ENCODE measurements at regions not wholly inside any gene's neighbourhood (a gene's known extent, or its start where the extent isn't known, plus 50 kb on each side); places are given as distances from the start of the nearest gene placed in this dataset.

DNA sequence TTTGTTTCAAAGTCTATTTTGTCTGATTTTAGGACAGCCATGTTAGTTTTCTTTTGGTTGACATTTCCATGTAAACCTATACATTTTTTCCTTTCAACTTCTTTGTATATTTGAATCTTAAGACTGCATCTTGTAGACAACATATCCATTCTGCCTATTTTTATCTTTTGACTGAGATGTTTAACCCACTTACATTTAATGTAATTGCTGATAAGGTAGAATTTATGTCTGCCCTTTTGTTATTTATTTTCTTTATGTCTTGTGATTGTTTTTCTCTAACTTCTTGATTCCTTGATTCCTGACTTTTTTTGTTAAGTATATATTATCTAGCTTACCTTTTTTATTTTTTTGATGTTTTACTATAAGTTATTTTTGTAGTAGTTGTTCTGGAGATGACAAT lies 542.5 kb downstream of the SUCLG1 start:
- no peak for TF ChIP-seq RCOR1 (IDR thresholded peaks at IDR 0.05; ENCODE audit: low read depth, low read length)
- no peak for TF ChIP-seq PHF8 (IDR thresholded peaks at IDR 0.05; ENCODE audit: borderline replicate concordance, low read depth)
- TF ChIP-seq, protein P1, sequence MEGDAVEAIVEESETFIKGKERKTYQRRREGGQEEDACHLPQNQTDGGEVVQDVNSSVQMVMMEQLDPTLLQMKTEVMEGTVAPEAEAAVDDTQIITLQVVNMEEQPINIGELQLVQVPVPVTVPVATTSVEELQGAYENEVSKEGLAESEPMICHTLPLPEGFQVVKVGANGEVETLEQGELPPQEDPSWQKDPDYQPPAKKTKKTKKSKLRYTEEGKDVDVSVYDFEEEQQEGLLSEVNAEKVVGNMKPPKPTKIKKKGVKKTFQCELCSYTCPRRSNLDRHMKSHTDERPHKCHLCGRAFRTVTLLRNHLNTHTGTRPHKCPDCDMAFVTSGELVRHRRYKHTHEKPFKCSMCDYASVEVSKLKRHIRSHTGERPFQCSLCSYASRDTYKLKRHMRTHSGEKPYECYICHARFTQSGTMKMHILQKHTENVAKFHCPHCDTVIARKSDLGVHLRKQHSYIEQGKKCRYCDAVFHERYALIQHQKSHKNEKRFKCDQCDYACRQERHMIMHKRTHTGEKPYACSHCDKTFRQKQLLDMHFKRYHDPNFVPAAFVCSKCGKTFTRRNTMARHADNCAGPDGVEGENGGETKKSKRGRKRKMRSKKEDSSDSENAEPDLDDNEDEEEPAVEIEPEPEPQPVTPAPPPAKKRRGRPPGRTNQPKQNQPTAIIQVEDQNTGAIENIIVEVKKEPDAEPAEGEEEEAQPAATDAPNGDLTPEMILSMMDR (IDR thresholded peaks at IDR 0.05): no peak
- TF ChIP-seq POLR2A (IDR thresholded peaks at IDR 0.05; ENCODE audit: low read length): no peak
- TF ChIP-seq, protein P2, sequence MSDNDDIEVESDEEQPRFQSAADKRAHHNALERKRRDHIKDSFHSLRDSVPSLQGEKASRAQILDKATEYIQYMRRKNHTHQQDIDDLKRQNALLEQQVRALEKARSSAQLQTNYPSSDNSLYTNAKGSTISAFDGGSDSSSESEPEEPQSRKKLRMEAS (IDR thresholded peaks at IDR 0.05): no peak
- no peak for TF ChIP-seq SMC3 (IDR thresholded peaks at IDR 0.05)
- no peak for TF ChIP-seq USF2 (IDR thresholded peaks at IDR 0.05)
- no peak for TF ChIP-seq HMGXB4 (CRISPR knock-in tag; IDR thresholded peaks at IDR 0.05; ENCODE audit: borderline replicate concordance)
- no peak for TF ChIP-seq BHLHE40 (IDR thresholded peaks at IDR 0.05; ENCODE audit: low read depth, low read length)
- no peak for TF ChIP-seq FOSL2 (IDR thresholded peaks at IDR 0.05)
- TF ChIP-seq FOSL2 (CRISPR knock-in tag; IDR thresholded peaks at IDR 0.05): no peak
- TF ChIP-seq ELK1 (IDR thresholded peaks at IDR 0.05; ENCODE audit: low read depth, low read length): no peak
- TF ChIP-seq, protein P3, sequence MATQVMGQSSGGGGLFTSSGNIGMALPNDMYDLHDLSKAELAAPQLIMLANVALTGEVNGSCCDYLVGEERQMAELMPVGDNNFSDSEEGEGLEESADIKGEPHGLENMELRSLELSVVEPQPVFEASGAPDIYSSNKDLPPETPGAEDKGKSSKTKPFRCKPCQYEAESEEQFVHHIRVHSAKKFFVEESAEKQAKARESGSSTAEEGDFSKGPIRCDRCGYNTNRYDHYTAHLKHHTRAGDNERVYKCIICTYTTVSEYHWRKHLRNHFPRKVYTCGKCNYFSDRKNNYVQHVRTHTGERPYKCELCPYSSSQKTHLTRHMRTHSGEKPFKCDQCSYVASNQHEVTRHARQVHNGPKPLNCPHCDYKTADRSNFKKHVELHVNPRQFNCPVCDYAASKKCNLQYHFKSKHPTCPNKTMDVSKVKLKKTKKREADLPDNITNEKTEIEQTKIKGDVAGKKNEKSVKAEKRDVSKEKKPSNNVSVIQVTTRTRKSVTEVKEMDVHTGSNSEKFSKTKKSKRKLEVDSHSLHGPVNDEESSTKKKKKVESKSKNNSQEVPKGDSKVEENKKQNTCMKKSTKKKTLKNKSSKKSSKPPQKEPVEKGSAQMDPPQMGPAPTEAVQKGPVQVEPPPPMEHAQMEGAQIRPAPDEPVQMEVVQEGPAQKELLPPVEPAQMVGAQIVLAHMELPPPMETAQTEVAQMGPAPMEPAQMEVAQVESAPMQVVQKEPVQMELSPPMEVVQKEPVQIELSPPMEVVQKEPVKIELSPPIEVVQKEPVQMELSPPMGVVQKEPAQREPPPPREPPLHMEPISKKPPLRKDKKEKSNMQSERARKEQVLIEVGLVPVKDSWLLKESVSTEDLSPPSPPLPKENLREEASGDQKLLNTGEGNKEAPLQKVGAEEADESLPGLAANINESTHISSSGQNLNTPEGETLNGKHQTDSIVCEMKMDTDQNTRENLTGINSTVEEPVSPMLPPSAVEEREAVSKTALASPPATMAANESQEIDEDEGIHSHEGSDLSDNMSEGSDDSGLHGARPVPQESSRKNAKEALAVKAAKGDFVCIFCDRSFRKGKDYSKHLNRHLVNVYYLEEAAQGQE (IDR thresholded peaks at IDR 0.05): no peak
- TF ChIP-seq GATA3 (IDR thresholded peaks at IDR 0.05; ENCODE audit: borderline replicate concordance): no peak
